ENCODE measurements at regions not wholly inside any gene's neighbourhood (a gene's known extent, or its start where the extent isn't known, plus 50 kb on each side); places are given as distances from the start of the nearest gene placed in this dataset.

- H3K27ac Mint-ChIP-seq = no peak overlapping the region
- Histone ChIP-seq H3K4me1 (ENCODE audit: insufficient read depth, low read length) (no peaks in the 10 kb centered on the region), H3K4me3 (ENCODE audit: low read length) (no peak overlapping the region), H3K27me3 (ENCODE audit: insufficient read depth, low read length, poor library complexity, severe bottlenecking) (no peaks in the 10 kb centered on the region), H3K27ac (ENCODE audit: low read depth, low read length) (no peak overlapping the region), H3K9me3 (ENCODE audit: low read length) (no peaks in the 10 kb centered on the region), H3K36me3 (ENCODE audit: insufficient read depth, low read length) (no peaks in the 10 kb centered on the region)
- no peak overlapping the region for H3K4me3 Mint-ChIP-seq
- no peak for DNase-seq
- H3K36me3 Mint-ChIP-seq = no peaks in the 10 kb centered on the region
- no peaks in the 10 kb centered on the region for H3K4me1 Mint-ChIP-seq
- ChIA-PET CTCF (no interaction called here), POLR2A (no interaction called here)
- peaks cover 2 to 9% (median 2%) of the 10 kb centered on the region in 5 donors for H3K9me3 Mint-ChIP-seq
- H3K27me3 Mint-ChIP-seq = no peaks in the 10 kb centered on the region
Measured at GRCh38 chr20:54891907-54892306, 416.5 kb downstream of the DOK5 start.

GRCh38 chr20:54879393-54879792, 404.0 kb downstream of the DOK5 start:
- Mint-ChIP-seq H3K4me3 (no peak overlapping the region), H3K27me3 (no peaks in the 10 kb centered on the region), H3K36me3 (no peaks in the 10 kb centered on the region), H3K9me3 (peaks cover 0 to 19% (median 13%) of the 10 kb centered on the region in 5 donors), H3K4me1 (no peaks in the 10 kb centered on the region), H3K27ac (no peak overlapping the region)
- no peaks in the 10 kb centered on the region for H3K27me3 ChIP-seq (ENCODE audit: insufficient read depth, low read length, poor library complexity, severe bottlenecking)
- H3K36me3 ChIP-seq (ENCODE audit: insufficient read depth, low read length) = no peaks in the 10 kb centered on the region
- no peaks in the 10 kb centered on the region for H3K4me1 ChIP-seq (ENCODE audit: insufficient read depth, low read length)
- H3K27ac ChIP-seq (ENCODE audit: low read depth, low read length) = no peak overlapping the region
- no peak for DNase-seq
- CTCF ChIA-PET = no interaction called here
- POLR2A ChIA-PET = no interaction called here
- no peaks in the 10 kb centered on the region for H3K9me3 ChIP-seq (ENCODE audit: low read length)
- H3K4me3 ChIP-seq (ENCODE audit: low read length) = no peak overlapping the region

- no peaks in the 10 kb centered on the region for H3K9me3 ChIP-seq (ENCODE audit: low read length)
- H3K27ac Mint-ChIP-seq = no peak overlapping the region
- no peak overlapping the region for H3K4me3 ChIP-seq (ENCODE audit: low read length)
- H3K4me1 Mint-ChIP-seq = no peaks in the 10 kb centered on the region
- H3K27me3 Mint-ChIP-seq = no peaks in the 10 kb centered on the region
- ChIA-PET POLR2A (no interaction called here), CTCF (no interaction called here)
- DNase-seq = no peak
- H3K36me3 Mint-ChIP-seq = no peaks in the 10 kb centered on the region
- H3K27ac ChIP-seq (ENCODE audit: low read depth, low read length) = no peak overlapping the region
- no peak overlapping the region for H3K4me3 Mint-ChIP-seq
- no peaks in the 10 kb centered on the region for H3K4me1 ChIP-seq (ENCODE audit: insufficient read depth, low read length)
- no peaks in the 10 kb centered on the region for H3K36me3 ChIP-seq (ENCODE audit: insufficient read depth, low read length)
- H3K27me3 ChIP-seq (ENCODE audit: insufficient read depth, low read length, poor library complexity, severe bottlenecking) = no peaks in the 10 kb centered on the region
- peaks cover 0 to 29% (median 11%) of the 10 kb centered on the region in 5 donors for H3K9me3 Mint-ChIP-seq
Measured at GRCh38 chr20:54875307-54875706, 399.9 kb downstream of the DOK5 start.

- CTCF ChIA-PET = no interaction called here
- H3K4me1 Mint-ChIP-seq = no peaks in the 10 kb centered on the region
- H3K9me3 Mint-ChIP-seq = peaks cover 0 to 29% (median 11%) of the 10 kb centered on the region in 5 donors
Measured at GRCh38 chr20:54874718-54875117, 399.3 kb downstream of the DOK5 start.

GRCh38 chr20:54872440-54872839, 397.0 kb downstream of the DOK5 start:
- Mint-ChIP-seq H3K27ac (no peak overlapping the region), H3K4me3 (no peak overlapping the region), H3K36me3 (no peaks in the 10 kb centered on the region), H3K9me3 (peaks cover 0 to 22% (median 7%) of the 10 kb centered on the region in 5 donors), H3K4me1 (no peaks in the 10 kb centered on the region), H3K27me3 (no peaks in the 10 kb centered on the region)
- Histone ChIP-seq H3K27ac (ENCODE audit: low read depth, low read length) (no peak overlapping the region), H3K4me3 (ENCODE audit: low read length) (no peak overlapping the region), H3K9me3 (ENCODE audit: low read length) (no peaks in the 10 kb centered on the region), H3K4me1 (ENCODE audit: insufficient read depth, low read length) (no peaks in the 10 kb centered on the region), H3K36me3 (ENCODE audit: insufficient read depth, low read length) (no peaks in the 10 kb centered on the region), H3K27me3 (ENCODE audit: insufficient read depth, low read length, poor library complexity, severe bottlenecking) (no peaks in the 10 kb centered on the region)
- POLR2A ChIA-PET = no interaction called here
- DNase-seq = no peak
- CTCF ChIA-PET = no interaction called here

More at GRCh38 chr20:54874718-54875117, 399.3 kb downstream of the DOK5 start:
- Histone ChIP-seq H3K4me1 (ENCODE audit: insufficient read depth, low read length) (no peaks in the 10 kb centered on the region), H3K9me3 (ENCODE audit: low read length) (no peaks in the 10 kb centered on the region), H3K27me3 (ENCODE audit: insufficient read depth, low read length, poor library complexity, severe bottlenecking) (no peaks in the 10 kb centered on the region), H3K27ac (ENCODE audit: low read depth, low read length) (no peak overlapping the region), H3K4me3 (ENCODE audit: low read length) (no peak overlapping the region), H3K36me3 (ENCODE audit: insufficient read depth, low read length) (no peaks in the 10 kb centered on the region)
- Mint-ChIP-seq H3K4me3 (no peak overlapping the region), H3K27ac (no peak overlapping the region), H3K36me3 (no peaks in the 10 kb centered on the region), H3K27me3 (no peaks in the 10 kb centered on the region)
- DNase-seq = no peak
- POLR2A ChIA-PET = no interaction called here

- H3K4me1 Mint-ChIP-seq = no peaks in the 10 kb centered on the region
- H3K4me3 ChIP-seq (ENCODE audit: low read length) = no peak overlapping the region
- no peak overlapping the region for H3K27ac ChIP-seq (ENCODE audit: low read depth, low read length)
- H3K4me1 ChIP-seq (ENCODE audit: insufficient read depth, low read length) = no peaks in the 10 kb centered on the region
- H3K36me3 ChIP-seq (ENCODE audit: insufficient read depth, low read length) = no peaks in the 10 kb centered on the region
- ChIA-PET CTCF (no interaction called here), POLR2A (no interaction called here)
- no peak for DNase-seq
- no peaks in the 10 kb centered on the region for H3K27me3 ChIP-seq (ENCODE audit: insufficient read depth, low read length, poor library complexity, severe bottlenecking)
- H3K27me3 Mint-ChIP-seq = no peaks in the 10 kb centered on the region
- no peaks in the 10 kb centered on the region for H3K9me3 ChIP-seq (ENCODE audit: low read length)
- H3K27ac Mint-ChIP-seq = no peak overlapping the region
- no peaks in the 10 kb centered on the region for H3K36me3 Mint-ChIP-seq
- no peak overlapping the region for H3K4me3 Mint-ChIP-seq
- H3K9me3 Mint-ChIP-seq = peaks cover 0 to 11% (median 5%) of the 10 kb centered on the region in 5 donors
Measured at GRCh38 chr20:54869765-54870164, 394.4 kb downstream of the DOK5 start.

GRCh38 chr20:54865273-54865672, 389.9 kb downstream of the DOK5 start:
- no peaks in the 10 kb centered on the region for H3K27me3 ChIP-seq (ENCODE audit: insufficient read depth, low read length, poor library complexity, severe bottlenecking)
- peaks cover 0 to 9% (median 3%) of the 10 kb centered on the region in 5 donors for H3K9me3 Mint-ChIP-seq
- H3K36me3 ChIP-seq (ENCODE audit: insufficient read depth, low read length) = no peaks in the 10 kb centered on the region
- H3K27me3 Mint-ChIP-seq = no peaks in the 10 kb centered on the region
- no peaks in the 10 kb centered on the region for H3K4me1 ChIP-seq (ENCODE audit: insufficient read depth, low read length)
- no peak overlapping the region for H3K4me3 ChIP-seq (ENCODE audit: low read length)
- ChIA-PET POLR2A (no interaction called here), CTCF (no interaction called here)
- H3K36me3 Mint-ChIP-seq = no peaks in the 10 kb centered on the region
- H3K27ac ChIP-seq (ENCODE audit: low read depth, low read length) = no peak overlapping the region
- H3K27ac Mint-ChIP-seq = no peak overlapping the region
- DNase-seq = no peak
- no peaks in the 10 kb centered on the region for H3K4me1 Mint-ChIP-seq
- H3K9me3 ChIP-seq (ENCODE audit: low read length) = no peaks in the 10 kb centered on the region
- no peak overlapping the region for H3K4me3 Mint-ChIP-seq

- no peaks in the 10 kb centered on the region for H3K4me1 Mint-ChIP-seq
- H3K9me3 Mint-ChIP-seq = peaks cover 3 to 12% (median 5%) of the 10 kb centered on the region in 5 donors
- no peaks in the 10 kb centered on the region for H3K4me1 ChIP-seq (ENCODE audit: insufficient read depth, low read length)
- no peak overlapping the region for H3K27ac Mint-ChIP-seq
- no peaks in the 10 kb centered on the region for H3K9me3 ChIP-seq (ENCODE audit: low read length)
- ChIA-PET POLR2A (no interaction called here), CTCF (no interaction called here)
- no peak overlapping the region for H3K4me3 Mint-ChIP-seq
- no peak for DNase-seq
- no peaks in the 10 kb centered on the region for H3K27me3 ChIP-seq (ENCODE audit: insufficient read depth, low read length, poor library complexity, severe bottlenecking)
- no peaks in the 10 kb centered on the region for H3K36me3 ChIP-seq (ENCODE audit: insufficient read depth, low read length)
- no peak overlapping the region for H3K27ac ChIP-seq (ENCODE audit: low read depth, low read length)
- H3K4me3 ChIP-seq (ENCODE audit: low read length) = no peak overlapping the region
- H3K36me3 Mint-ChIP-seq = no peaks in the 10 kb centered on the region
- no peaks in the 10 kb centered on the region for H3K27me3 Mint-ChIP-seq
Measured at GRCh38 chr20:54860716-54861115, 385.3 kb downstream of the DOK5 start.

- Histone ChIP-seq H3K4me1 (ENCODE audit: insufficient read depth, low read length) (no peaks in the 10 kb centered on the region), H3K9me3 (ENCODE audit: low read length) (no peaks in the 10 kb centered on the region), H3K36me3 (ENCODE audit: insufficient read depth, low read length) (no peaks in the 10 kb centered on the region), H3K27ac (ENCODE audit: low read depth, low read length) (no peak overlapping the region), H3K4me3 (ENCODE audit: low read length) (no peak overlapping the region), H3K27me3 (ENCODE audit: insufficient read depth, low read length, poor library complexity, severe bottlenecking) (no peaks in the 10 kb centered on the region)
- POLR2A ChIA-PET = no interaction called here
- no peak overlapping the region for H3K27ac Mint-ChIP-seq
- no peaks in the 10 kb centered on the region for H3K4me1 Mint-ChIP-seq
- DNase-seq = no peak
- H3K9me3 Mint-ChIP-seq = peaks cover 4 to 19% (median 5%) of the 10 kb centered on the region in 5 donors
- no peak overlapping the region for H3K4me3 Mint-ChIP-seq
- CTCF ChIA-PET = no interaction called here
- H3K27me3 Mint-ChIP-seq = no peaks in the 10 kb centered on the region
- H3K36me3 Mint-ChIP-seq = no peaks in the 10 kb centered on the region
Measured at GRCh38 chr20:54856202-54856601, 380.8 kb downstream of the DOK5 start.

Data from CD8-positive, alpha-beta memory T cell (primary cell).